H1 (cell line): ENCODE measurements at regions not wholly inside any gene's neighbourhood (a gene's known extent, or its start where the extent isn't known, plus 50 kb on each side); places are given as distances from the start of the nearest gene placed in this dataset.

Source experiments
- CTCF ChIA-PET: fragments of 300-600 bp; sonication (Branson Sonifier 250); formaldehyde crosslinking; loops from one replicate; lab custom pipeline; 2021; ENCODE audit not compliant: partially characterized antibody; lab: Charles Lee
- POLR2A ChIA-PET: fragments of 300-600 bp; sonication (Branson Sonifier 250); formaldehyde crosslinking; loops from one replicate; lab custom pipeline; 2021; ENCODE audit warnings: inconsistent platforms; ENCODE audit not compliant: partially characterized antibody; lab: Charles Lee
- DNase-seq, 2 experiments: peaks; one replicate each; pipeline versions ENCODE4 v3.0.0 to v3.0.0-alpha.2; 2010 to 2022; ENCODE audit warnings: low spot score in 2 of 2, low read depth in 1 of 2, mixed read lengths in 1 of 2
- FAIRE-seq: peaks from 2 replicates; lab custom pipeline; 2011; peaks lifted over from hg19 to GRCh38; lab: Jason Lieb, UNC
- H2AFZ ChIP-seq: 2 replicates; pipeline ENCODE4 v1.8.1; 2012; ENCODE audit warnings: low read length, inconsistent platforms
- H2AK5ac ChIP-seq: 2 replicates; pipeline ENCODE4 v1.6.1; 2013; ENCODE audit warnings: low read depth, low read length
- H2BK120ac ChIP-seq: replicated peaks from 2 replicates; pipeline ENCODE3; 2013; ENCODE audit warnings: low read depth, low read length, inconsistent platforms
- H2BK12ac ChIP-seq: 2 replicates; pipeline ENCODE4 v1.6.1; 2013; ENCODE audit warnings: low read depth, low read length
- H2BK15ac ChIP-seq: 2 replicates; pipeline ENCODE4 v1.6.1; 2013; ENCODE audit warnings: low read length
- H2BK20ac ChIP-seq: 2 replicates; pipeline ENCODE4 v1.6.1; 2013; ENCODE audit warnings: low read length
- H2BK5ac ChIP-seq: 2 replicates; pipeline ENCODE4 v1.6.1; 2013; ENCODE audit warnings: low read depth, low read length
- H3K14ac ChIP-seq: 2 replicates; pipeline ENCODE4 v1.6.1; 2013; ENCODE audit warnings: inconsistent platforms; ENCODE audit not compliant: insufficient read length
- H3K18ac ChIP-seq: 2 replicates; pipeline ENCODE4 v1.6.1; 2013; ENCODE audit warnings: low read length; ENCODE audit errors: extremely low read depth
- H3K23ac ChIP-seq: 2 replicates; pipeline ENCODE4 v1.6.1; 2013; ENCODE audit warnings: inconsistent platforms; ENCODE audit not compliant: insufficient read length
- H3K23me2 ChIP-seq: 2 replicates; pipeline ENCODE4 v1.6.1; 2013; ENCODE audit warnings: low read depth, low read length
- H3K27ac ChIP-seq: 2 replicates; pipeline ENCODE4 v1.6.1; 2011; ENCODE audit warnings: low read depth, low read length, inconsistent platforms
- H3K27me3 ChIP-seq, 4 experiments: replicated peaks in 1 of 4; 1 replicate in 1 of 4; 2 replicates in 3 of 4; pipeline versions ENCODE4 v1.6.1 to v1.8.1; 2011 to 2013; ENCODE audit warnings: low read length in 3 of 4, mild to moderate bottlenecking in 3 of 4, inconsistent platforms in 2 of 4, mixed read lengths in 2 of 4, moderate library complexity in 1 of 4; ENCODE audit not compliant: control insufficient read depth in 3 of 4, insufficient read depth in 3 of 4; ENCODE audit errors: extremely low read depth in 1 of 4
- H3K36me3 ChIP-seq, 4 experiments: 2 replicates each; pipeline versions ENCODE4 v1.6.1 to v1.8.1; 2011 to 2013; ENCODE audit warnings: mild to moderate bottlenecking in 4 of 4, low read length in 3 of 4, moderate library complexity in 2 of 4, control low read depth in 1 of 4, inconsistent platforms in 1 of 4; ENCODE audit not compliant: insufficient read depth in 4 of 4, control insufficient read depth in 2 of 4
- H3K4ac ChIP-seq: replicated peaks from 2 replicates; pipeline ENCODE3; 2013; ENCODE audit warnings: low read length, low read depth, mixed read lengths, inconsistent platforms; ENCODE audit not compliant: insufficient read length
- H3K4me1 ChIP-seq, 4 experiments: replicated peaks in 1 of 4; 1 replicate in 1 of 4; 2 replicates in 3 of 4; pipeline versions ENCODE4 v1.6.1 to v1.8.1; 2011 to 2013; ENCODE audit warnings: low read length in 3 of 4, inconsistent platforms in 2 of 4, mixed read lengths in 1 of 4; ENCODE audit not compliant: insufficient read depth in 4 of 4, control insufficient read depth in 3 of 4
- H3K4me2 ChIP-seq, 2 experiments: 2 replicates each; pipeline versions ENCODE4 v1.6.1 to v1.8.1; 2011 to 2013; ENCODE audit warnings: low read depth in 2 of 2, low read length in 2 of 2, control low read depth in 1 of 2, inconsistent platforms in 1 of 2, mild to moderate bottlenecking in 1 of 2; ENCODE audit not compliant: insufficient read depth in 1 of 2
- H3K4me3 ChIP-seq, 4 experiments: fragments of 200-600, 300-600 bp in 1 of 4; sonication (generic), shearing (Covaris generic), sonication (Bioruptor Twin) in 1 of 4; 2 replicates each; pipeline versions ENCODE4 v1.5.1 to v1.8.1; 2011 to 2016; ENCODE audit warnings: low read length in 4 of 4, low read depth in 3 of 4, control low read depth in 2 of 4, inconsistent platforms in 2 of 4, mild to moderate bottlenecking in 2 of 4, mixed read lengths in 1 of 4, moderate library complexity in 1 of 4; ENCODE audit not compliant: insufficient read depth in 2 of 4; ENCODE audit errors: extremely low read depth in 1 of 4
- H3K56ac ChIP-seq: replicated peaks from 2 replicates; pipeline ENCODE3; 2013; ENCODE audit warnings: low read depth, mild to moderate bottlenecking, mixed read lengths, low read length, inconsistent platforms; ENCODE audit not compliant: insufficient read length
- H3K79me1 ChIP-seq: 2 replicates; pipeline ENCODE4 v1.6.1; 2013; ENCODE audit warnings: low read depth, low read length, control low read depth
- H3K79me2 ChIP-seq, 2 experiments: 2 replicates each; pipeline versions ENCODE4 v1.6.1 to v1.8.1; 2012 to 2013; ENCODE audit warnings: low read length in 2 of 2, mild to moderate bottlenecking in 2 of 2, inconsistent platforms in 1 of 2; ENCODE audit not compliant: insufficient read depth in 2 of 2, control insufficient read depth in 1 of 2
- H3K9ac ChIP-seq, 4 experiments: replicated peaks in 1 of 4; 1 replicate in 1 of 4; 2 replicates in 3 of 4; pipeline versions ENCODE4 v1.6.1 to v1.8.1; 2011 to 2013; ENCODE audit warnings: low read depth in 3 of 4, low read length in 3 of 4, control low read depth in 2 of 4, mild to moderate bottlenecking in 2 of 4, moderate library complexity in 2 of 4, inconsistent platforms in 1 of 4; ENCODE audit errors: extremely low read depth in 1 of 4
- H3K9me3 ChIP-seq, 2 experiments: 2 replicates each; pipeline versions ENCODE4 v1.6.1 to v1.8.1; 2012 to 2013; ENCODE audit warnings: mild to moderate bottlenecking in 2 of 2, moderate library complexity in 2 of 2, control low read depth in 1 of 2, inconsistent platforms in 1 of 2, low read depth in 1 of 2, low read length in 1 of 2, mixed read lengths in 1 of 2; ENCODE audit not compliant: insufficient read depth in 2 of 2
- H4K20me1 ChIP-seq, 2 experiments: replicated peaks in 1 of 2; 2 replicates each; pipeline versions ENCODE3 to v1.8.1; 2011 to 2013; ENCODE audit warnings: inconsistent platforms in 2 of 2, low read length in 2 of 2, mild to moderate bottlenecking in 1 of 2; ENCODE audit not compliant: insufficient read depth in 2 of 2, control insufficient read depth in 1 of 2
- H4K5ac ChIP-seq: 2 replicates; pipeline ENCODE4 v1.6.1; 2013; ENCODE audit warnings: low read length, low read depth, mixed read lengths, inconsistent platforms; ENCODE audit not compliant: insufficient read length
- H4K8ac ChIP-seq: 2 replicates; pipeline ENCODE4 v1.8.0; 2013; ENCODE audit warnings: mild to moderate bottlenecking, moderate library complexity, low read length, inconsistent platforms; ENCODE audit not compliant: insufficient read depth; ENCODE audit errors: extremely low read depth
- H4K91ac ChIP-seq: replicated peaks from 2 replicates; pipeline ENCODE3; 2013; ENCODE audit warnings: low read length, mixed read lengths, inconsistent platforms; ENCODE audit not compliant: insufficient read length
- CHD2 ChIP-seq: IDR thresholded peaks from 2 replicates; pipeline ENCODE4 v1.6.1; 2012; ENCODE audit warnings: low read length, improper control_type of control experiment
- CTBP2 ChIP-seq: IDR thresholded peaks from 2 replicates; pipeline ENCODE4 v1.7.0; 2011; ENCODE audit warnings: borderline replicate concordance, mild to moderate bottlenecking, moderate library complexity, mixed read lengths, low read length; ENCODE audit not compliant: insufficient read depth, insufficient read length
- HDAC2 ChIP-seq, 2 experiments: fragments of 300-600 bp in 1 of 2; sonication (generic) in 1 of 2; IDR thresholded peaks; 2 replicates each; pipeline ENCODE4 v1.6.1; 2011 to 2012; ENCODE audit warnings: low read depth in 2 of 2, low read length in 2 of 2, mild to moderate bottlenecking in 2 of 2, moderate library complexity in 2 of 2, borderline replicate concordance in 1 of 2, inconsistent platforms in 1 of 2
- HDAC6 ChIP-seq: IDR thresholded peaks from one replicate; pipeline ENCODE4 v1.7.1; 2012; ENCODE audit warnings: low read depth, mild to moderate bottlenecking, inconsistent platforms, low read length, moderate library complexity
- MAX ChIP-seq: IDR thresholded peaks from 2 replicates; pipeline ENCODE4 v1.6.1; 2012; ENCODE audit warnings: inconsistent platforms
- NRF1 ChIP-seq: IDR thresholded peaks from 2 replicates; pipeline ENCODE4 v1.6.1; 2011; ENCODE audit warnings: mild to moderate bottlenecking, low read depth, low read length, improper control_type of control experiment
- SP2 ChIP-seq: IDR thresholded peaks from 2 replicates; pipeline ENCODE4 v1.6.1; 2012; ENCODE audit warnings: mild to moderate bottlenecking, low read length, inconsistent platforms
- SRF ChIP-seq: IDR thresholded peaks from 2 replicates; pipeline ENCODE4 v1.6.1; 2011; ENCODE audit warnings: mild to moderate bottlenecking, low read depth, low read length, moderate library complexity
- TAF1 ChIP-seq: IDR thresholded peaks from 2 replicates; pipeline ENCODE4 v1.6.1; 2011; ENCODE audit warnings: mild to moderate bottlenecking, low read depth, low read length
- WGBS, 2 experiments: shearing (Covaris generic) in 1 of 2; methylation state at CpG; one replicate each; pipeline versions ENCODE4 v1.1.6 to v1.1.7; 2013 to 2015; ENCODE audit warnings: low lambda C conversion rate in 2 of 2, mixed read lengths in 2 of 2, inconsistent platforms in 1 of 2, low coverage in 1 of 2, missing lambda C conversion rate in 1 of 2; ENCODE audit not compliant: insufficient replicate concordance in 2 of 2, insufficient coverage in 1 of 2, insufficient read length in 1 of 2; ENCODE audit errors: extremely low coverage in 1 of 2, missing lambda C conversion rate in 1 of 2; 5-methylcytosine and 5-hydroxymethylcytosine counted together

- H4K91ac ChIP-seq = no peak overlapping the region
- H3K23ac ChIP-seq = no peak overlapping the region
- no peak overlapping the region for H3K4me3 ChIP-seq
- WGBS, 2 experiments = 89% methylated on average over 1 of the region's 1 CpG; no CpG with 5 or more reads in 1 of the 2 experiments
- no peak overlapping the region; the same call in 1 of the 2 replicates for H2BK15ac ChIP-seq
- H2BK5ac ChIP-seq = no peak overlapping the region
- no peak overlapping the region for H3K56ac ChIP-seq
- no peak overlapping the region for H4K5ac ChIP-seq
- no peak overlapping the region for H2BK120ac ChIP-seq
- H3K4me2 ChIP-seq = no peak overlapping the region
- peaks cover 2 to 9% (median 4%) of the 10 kb centered on the region in 4 experiments; a peak in 3 of 7 replicates for H3K4me1 ChIP-seq
- H3K79me1 ChIP-seq = no peaks in the 10 kb centered on the region
- no peaks in the 10 kb centered on the region for H4K20me1 ChIP-seq
- no peaks in the 10 kb centered on the region for H3K79me2 ChIP-seq
- FAIRE-seq (no peak), DNase-seq (no peak)
- H2BK20ac ChIP-seq = no peak overlapping the region
- no peak overlapping the region for H3K9ac ChIP-seq
- H2AK5ac ChIP-seq = no peak overlapping the region
- ChIA-PET POLR2A (no interaction called here), CTCF (interaction anchor here (1.0 kb wide), 1 partner anchor 10 kb away, joined by 3 read pairs; no protein-coding TSS in a partner anchor)
- no peaks in the 10 kb centered on the region for H3K27me3 ChIP-seq
- no peak overlapping the region for H3K4ac ChIP-seq
- H2AFZ ChIP-seq = no peak overlapping the region
- no peak overlapping the region for H3K18ac ChIP-seq
- H4K8ac ChIP-seq = no peak overlapping the region
- no peak overlapping the region for H2BK12ac ChIP-seq
- no peak overlapping the region for H3K27ac ChIP-seq
- TF ChIP-seq HDAC6 (no peak), HDAC2 (IDR thresholded peaks at IDR 0.05; ENCODE audit: borderline replicate concordance in 1 of 2, low read depth in 2 of 2, low read length in 2 of 2) (no peak), CTBP2 (no peak), CHD2 (no peak), MAX (no peak), TAF1 (no peak), NRF1 (no peak), SRF (no peak), SP2 (no peak)
- H3K23me2 ChIP-seq = no peaks in the 10 kb centered on the region
- no peaks in the 10 kb centered on the region for H3K9me3 ChIP-seq
- no peak overlapping the region for H3K14ac ChIP-seq
- no peaks in the 10 kb centered on the region; a peak in 2 of 8 replicates for H3K36me3 ChIP-seq
Observed at GRCh38 chr12:91513313-91513712, 330.7 kb upstream of the DCN start.
